GM23338 (cell line): ENCODE measurements at regions not wholly inside any gene's neighbourhood (a gene's known extent, or its start where the extent isn't known, plus 50 kb on each side); places are given as distances from the start of the nearest gene placed in this dataset.

ENCODE experiments used
- ETS1 ChIP-seq: IDR thresholded peaks from 2 replicates; pipeline ENCODE4 v1.6.1; 2016; ENCODE audit warnings: antibody characterized with exemption
- JUNB ChIP-seq: IDR thresholded peaks from one replicate; pipeline ENCODE4 v1.6.1; 2016; ENCODE audit warnings: antibody characterized with exemption; ENCODE audit not compliant: unreplicated experiment
- NANOG ChIP-seq: IDR thresholded peaks from 2 replicates; pipeline ENCODE4 v1.6.1; 2016; ENCODE audit warnings: antibody characterized with exemption, borderline replicate concordance
- POLR2AphosphoS5 ChIP-seq: IDR thresholded peaks from 2 replicates; pipeline ENCODE4 v1.6.1; 2016; ENCODE audit warnings: antibody characterized with exemption, low read depth
- REST ChIP-seq: IDR thresholded peaks from one replicate; pipeline ENCODE4 v1.6.1; 2018; ENCODE audit warnings: antibody characterized with exemption; ENCODE audit not compliant: unreplicated experiment
- ZNF114 ChIP-seq: fragments of 250-450 bp; sonication (Bioruptor Pico); IDR thresholded peaks from 2 replicates; pipeline ENCODE4 v1.5.0; 2020; ENCODE audit warnings: mild to moderate bottlenecking, moderate library complexity
- ZNF331 ChIP-seq: fragments of 250-450 bp; sonication (Bioruptor Pico); IDR thresholded peaks from 2 replicates; pipeline ENCODE4 v1.5.0; 2020; ENCODE audit warnings: low read depth, mild to moderate bottlenecking, moderate library complexity
- ZNF462 ChIP-seq: fragments of 250-450 bp; sonication (Bioruptor Pico); IDR thresholded peaks from 2 replicates; pipeline ENCODE4 v1.5.0; 2020; ENCODE audit warnings: mild to moderate bottlenecking, moderate library complexity

GRCh38 chr3:4231041-4231440, 72.1 kb upstream of the SETMAR start (continued):
- TF ChIP-seq ZNF462 (CRISPR knock-in tag): no peak
- TF ChIP-seq ETS1: no peak
- no peak for TF ChIP-seq ZNF331 (CRISPR knock-in tag)
- TF ChIP-seq POLR2AphosphoS5: no peak
- no peak for TF ChIP-seq NANOG
- TF ChIP-seq REST: no peak
- no peak for TF ChIP-seq JUNB
- no peak for TF ChIP-seq ZNF114
